ENCODE measurements at regions not wholly inside any gene's neighbourhood (a gene's known extent, or its start where the extent isn't known, plus 50 kb on each side); places are given as distances from the start of the nearest gene placed in this dataset.

- 29 to 100% (median 92%) methylated on average over 1 to 2 of the region's 2 CpGs for WGBS, 10 experiments
- Histone ChIP-seq H3K27ac (no peak overlapping the region), H3K4me3 (no peak overlapping the region), H3K4me1 (replicated peaks in 1 of 2) (peaks cover 5 to 7% of the 10 kb centered on the region in 2 donors)
- in situ Hi-C loops (cut with MboI; ENCODE audit: low pct_unique_long_range_greater_than_20kb in 2 of 9, low sequenced_read_pairs in 9 of 9, unreplicated experiment in 9 of 9) = no loop called here
- no peak for ATAC-seq (replicated peaks in 6 of 8)
Observed at GRCh38 chr2:181807526-181807925, 84.0 kb upstream of the ITPRID2 start.

- in situ Hi-C loops (cut with MboI; ENCODE audit: low pct_unique_long_range_greater_than_20kb in 2 of 9, low sequenced_read_pairs in 9 of 9, unreplicated experiment in 9 of 9) = no loop called here
- peak in 7 of 8 experiments; percentile 49 to 95 (median 75) for ATAC-seq (replicated peaks in 6 of 8)
- Histone ChIP-seq H3K4me1 (replicated peaks in 1 of 2) (peaks cover 3 to 5% of the 10 kb centered on the region in 2 donors), H3K4me3 (no peak overlapping the region), H3K27ac (no peak overlapping the region)
- WGBS, 10 experiments = 37 to 87% (median 74%) methylated on average over 1 to 8 of the region's 9 CpGs
Observed at GRCh38 chr2:181810823-181811695, 80.5 kb upstream of the ITPRID2 start.

GRCh38 chr2:181812106-181812743, 79.3 kb upstream of the ITPRID2 start:
- ATAC-seq (replicated peaks in 6 of 8) = no peak
- no peak overlapping the region for H3K27ac ChIP-seq
- H3K4me3 ChIP-seq = no peak overlapping the region
- in situ Hi-C loops (cut with MboI; ENCODE audit: low pct_unique_long_range_greater_than_20kb in 2 of 9, low sequenced_read_pairs in 9 of 9, unreplicated experiment in 9 of 9) = no loop called here
- peaks cover 3 to 5% of the 10 kb centered on the region in 2 donors for H3K4me1 ChIP-seq (replicated peaks in 1 of 2)
- 42 to 95% (median 60%) methylated on average over 1 to 2 of the region's 2 CpGs; no CpG with 5 or more reads in 1 of the 10 experiments for WGBS, 10 experiments

- WGBS, 10 experiments = 30 to 100% (median 86%) methylated on average over 2 to 3 of the region's 3 CpGs; no CpG with 5 or more reads in 3 of the 10 experiments
- Histone ChIP-seq H3K27ac (no peak overlapping the region), H3K4me3 (no peak overlapping the region), H3K4me1 (replicated peaks in 1 of 2) (peaks cover 3 to 5% of the 10 kb centered on the region in 2 donors)
- in situ Hi-C loops (cut with MboI; ENCODE audit: low pct_unique_long_range_greater_than_20kb in 2 of 9, low sequenced_read_pairs in 9 of 9, unreplicated experiment in 9 of 9) = no loop called here
- no peak for ATAC-seq (replicated peaks in 6 of 8)
Observed at GRCh38 chr2:181814057-181814491, 77.5 kb upstream of the ITPRID2 start.

- in situ Hi-C loops (cut with MboI; ENCODE audit: low pct_unique_long_range_greater_than_20kb in 2 of 9, low sequenced_read_pairs in 9 of 9, unreplicated experiment in 9 of 9) = no loop called here
- Histone ChIP-seq H3K27ac (no peak overlapping the region), H3K4me1 (replicated peaks in 1 of 2) (no peaks in the 10 kb centered on the region), H3K4me3 (no peak overlapping the region)
- ATAC-seq (replicated peaks in 6 of 8) = peak in 1 of 8 experiments; percentile 89
Observed at GRCh38 chr2:181817509-181817908, 74.0 kb upstream of the ITPRID2 start.

GRCh38 chr2:181818058-181818680, 73.4 kb upstream of the ITPRID2 start:
- Histone ChIP-seq H3K27ac (no peak overlapping the region), H3K4me1 (replicated peaks in 1 of 2) (no peaks in the 10 kb centered on the region), H3K4me3 (no peak overlapping the region)
- WGBS, 10 experiments = 67 to 100% (median 89%) methylated on average over 1 of the region's 1 CpG; no CpG with 5 or more reads in 2 of the 10 experiments
- in situ Hi-C loops (cut with MboI; ENCODE audit: low pct_unique_long_range_greater_than_20kb in 2 of 9, low sequenced_read_pairs in 9 of 9, unreplicated experiment in 9 of 9) = no loop called here
- ATAC-seq (replicated peaks in 6 of 8) = no peak

- in situ Hi-C loops (cut with MboI; ENCODE audit: low pct_unique_long_range_greater_than_20kb in 2 of 9, low sequenced_read_pairs in 9 of 9, unreplicated experiment in 9 of 9) = no loop called here
- peak in 1 of 8 experiments; percentile 82 for ATAC-seq (replicated peaks in 6 of 8)
- Histone ChIP-seq H3K4me3 (no peak overlapping the region), H3K4me1 (replicated peaks in 1 of 2) (no peaks in the 10 kb centered on the region), H3K27ac (no peak overlapping the region)
- WGBS, 10 experiments = 80 to 100% (median 100%) methylated on average over 1 of the region's 1 CpG; no CpG with 5 or more reads in 1 of the 10 experiments
Observed at GRCh38 chr2:181818840-181819239, 72.7 kb upstream of the ITPRID2 start.

GRCh38 chr2:181821049-181821448, 70.5 kb upstream of the ITPRID2 start:
- Histone ChIP-seq H3K27ac (no peak overlapping the region), H3K4me3 (no peak overlapping the region), H3K4me1 (replicated peaks in 1 of 2) (no peaks in the 10 kb centered on the region)
- 37 to 100% (median 69%) methylated on average over 1 to 2 of the region's 2 CpGs for WGBS, 10 experiments
- in situ Hi-C loops (cut with MboI; ENCODE audit: low pct_unique_long_range_greater_than_20kb in 2 of 9, low sequenced_read_pairs in 9 of 9, unreplicated experiment in 9 of 9) = no loop called here
- ATAC-seq (replicated peaks in 6 of 8) = no peak

GRCh38 chr2:181822097-181822496, 69.4 kb upstream of the ITPRID2 start:
- ATAC-seq (replicated peaks in 6 of 8) = no peak
- H3K4me3 ChIP-seq = no peak overlapping the region
- 47 to 100% (median 84%) methylated on average over 2 to 5 of the region's 5 CpGs; no CpG with 5 or more reads in 1 of the 10 experiments for WGBS, 10 experiments

GRCh38 chr2:181823405-181823804, 68.1 kb upstream of the ITPRID2 start:
- Histone ChIP-seq H3K4me1 (replicated peaks in 1 of 2) (no peaks in the 10 kb centered on the region), H3K4me3 (no peak overlapping the region), H3K27ac (no peak overlapping the region)
- WGBS, 10 experiments = 0 to 80% (median 55%) methylated on average over 1 to 2 of the region's 2 CpGs; no CpG with 5 or more reads in 4 of the 10 experiments
- ATAC-seq (replicated peaks in 6 of 8) = no peak
- in situ Hi-C loops (cut with MboI; ENCODE audit: low pct_unique_long_range_greater_than_20kb in 2 of 9, low sequenced_read_pairs in 9 of 9, unreplicated experiment in 9 of 9) = no loop called here

More at GRCh38 chr2:181822097-181822496, 69.4 kb upstream of the ITPRID2 start:
- Histone ChIP-seq H3K4me1 (replicated peaks in 1 of 2) (no peaks in the 10 kb centered on the region), H3K27ac (no peak overlapping the region)
- in situ Hi-C loops (cut with MboI; ENCODE audit: low pct_unique_long_range_greater_than_20kb in 2 of 9, low sequenced_read_pairs in 9 of 9, unreplicated experiment in 9 of 9) = no loop called here

- H3K4me1 ChIP-seq (replicated peaks in 1 of 2) = no peaks in the 10 kb centered on the region
- H3K27ac ChIP-seq = no peak overlapping the region
- 40 to 100% (median 95%) methylated on average over 1 to 5 of the region's 6 CpGs; no CpG with 5 or more reads in 3 of the 10 experiments for WGBS, 10 experiments
- in situ Hi-C loops (cut with MboI; ENCODE audit: low pct_unique_long_range_greater_than_20kb in 2 of 9, low sequenced_read_pairs in 9 of 9, unreplicated experiment in 9 of 9) = no loop called here
- no peak for ATAC-seq (replicated peaks in 6 of 8)
- H3K4me3 ChIP-seq = no peak overlapping the region
Observed at GRCh38 chr2:181828122-181828705, 63.3 kb upstream of the ITPRID2 start.

- H3K4me1 ChIP-seq (replicated peaks in 1 of 2) = no peaks in the 10 kb centered on the region
- in situ Hi-C loops (cut with MboI; ENCODE audit: low pct_unique_long_range_greater_than_20kb in 2 of 9, low sequenced_read_pairs in 9 of 9, unreplicated experiment in 9 of 9) = no loop called here
- H3K27ac ChIP-seq = no peak overlapping the region
- H3K4me3 ChIP-seq = no peak overlapping the region
- 86 to 100% (median 100%) methylated on average over 1 of the region's 1 CpG; no CpG with 5 or more reads in 5 of the 10 experiments for WGBS, 10 experiments
- ATAC-seq (replicated peaks in 6 of 8) = no peak
Observed at GRCh38 chr2:181829230-181829629, 62.3 kb upstream of the ITPRID2 start.

- Histone ChIP-seq H3K4me3 (no peak overlapping the region), H3K27ac (no peak overlapping the region), H3K4me1 (replicated peaks in 1 of 2) (no peaks in the 10 kb centered on the region)
- 34 to 92% (median 80%) methylated on average over 1 to 4 of the region's 4 CpGs; no CpG with 5 or more reads in 1 of the 10 experiments for WGBS, 10 experiments
- ATAC-seq (replicated peaks in 6 of 8) = no peak
- in situ Hi-C loops (cut with MboI; ENCODE audit: low pct_unique_long_range_greater_than_20kb in 2 of 9, low sequenced_read_pairs in 9 of 9, unreplicated experiment in 9 of 9) = no loop called here
Observed at GRCh38 chr2:181832015-181832414, 59.5 kb upstream of the ITPRID2 start.

Data from motor neuron (in vitro differentiated cells).